HG03103 (cell line): ENCODE measurements at regions not wholly inside any gene's neighbourhood (a gene's known extent, or its start where the extent isn't known, plus 50 kb on each side); places are given as distances from the start of the nearest gene placed in this dataset.

Experiments
- ATAC-seq: cut with Tn5 transposase; IDR thresholded peaks from one replicate; pipeline ENCODE4 v1.9.1; 2021; ENCODE audit warnings: low read depth; ENCODE audit not compliant: unreplicated experiment

GRCh38 chr11:116210663-116211062 is 562.1 kb downstream of the BUD13 start:
- ATAC-seq = no peak

- ATAC-seq = no peak
Measured at GRCh38 chr11:116209255-116209654, 563.5 kb downstream of the BUD13 start.

- ATAC-seq = no peak
Measured at GRCh38 chr11:116207421-116208141, 565.2 kb downstream of the BUD13 start.

GRCh38 chr11:116207019-116207418 is 565.8 kb downstream of the BUD13 start:
- ATAC-seq = no peak

GRCh38 chr11:116202922-116203321 is 569.9 kb downstream of the BUD13 start:
- no peak for ATAC-seq

DNA sequence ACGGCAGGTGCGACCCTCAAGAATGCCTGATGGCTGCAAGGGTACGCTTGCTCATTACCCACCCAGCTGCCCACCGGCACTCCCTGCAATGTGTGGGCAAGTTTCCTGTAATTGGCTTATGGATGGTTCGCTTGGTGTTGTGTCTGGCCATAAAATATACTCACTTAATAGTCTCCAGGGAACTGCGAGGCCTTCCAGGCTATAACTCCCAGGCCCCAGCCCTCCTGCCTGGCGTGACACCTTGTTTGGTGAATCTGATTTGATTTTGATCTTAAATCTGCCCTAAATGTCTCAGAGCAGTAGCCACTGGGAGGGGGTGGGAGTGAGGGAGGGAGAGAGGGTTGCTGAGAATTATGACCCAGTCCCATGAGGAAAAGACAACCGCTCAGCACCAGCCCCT is 572.2 kb downstream of the BUD13 start:
- ATAC-seq = no peak

GRCh38 chr11:116199182-116199581 is 573.6 kb downstream of the BUD13 start:
- no peak for ATAC-seq

- ATAC-seq = no peak
Measured at GRCh38 chr11:116194156-116194904, 578.5 kb downstream of the BUD13 start.

DNA sequence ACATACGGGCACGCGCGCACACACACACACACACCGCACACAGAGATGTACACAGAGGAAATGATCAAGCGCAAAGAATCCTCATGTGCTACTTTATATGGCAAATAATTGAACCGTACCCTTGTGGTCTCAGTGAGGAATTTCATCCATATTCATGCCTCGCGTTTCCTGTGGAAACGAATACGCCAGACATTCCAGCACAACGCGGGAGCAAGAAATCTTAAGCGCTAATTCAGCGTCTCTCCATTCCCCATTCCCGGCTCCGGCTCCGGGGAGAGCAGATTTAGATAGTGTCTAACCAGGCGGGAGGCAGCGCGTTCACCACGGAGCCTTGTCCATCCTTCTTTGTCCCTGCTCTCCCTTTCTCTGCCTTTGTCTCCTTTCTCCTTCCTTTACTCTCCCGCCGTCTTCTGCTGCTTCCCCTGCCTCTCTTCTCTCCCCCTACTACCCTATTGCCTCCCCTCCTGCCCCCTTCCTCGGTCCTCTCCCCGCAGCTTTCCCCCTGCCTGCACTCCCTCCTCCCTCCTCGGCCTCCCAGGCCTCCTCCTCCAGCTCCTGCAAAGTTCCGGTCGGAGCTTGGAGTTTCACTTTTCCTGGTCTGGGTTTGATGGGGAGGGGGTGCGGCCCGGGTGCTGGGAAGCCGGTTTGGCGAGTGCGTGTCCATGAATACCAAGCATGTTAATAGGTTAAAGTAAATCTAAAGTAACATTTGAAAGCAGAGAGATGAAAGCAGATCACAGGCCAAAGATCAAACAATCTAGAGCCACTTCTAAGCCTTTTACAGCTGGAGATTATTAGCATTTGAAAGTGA is 579.3 kb downstream of the BUD13 start:
- ATAC-seq = no peak

DNA sequence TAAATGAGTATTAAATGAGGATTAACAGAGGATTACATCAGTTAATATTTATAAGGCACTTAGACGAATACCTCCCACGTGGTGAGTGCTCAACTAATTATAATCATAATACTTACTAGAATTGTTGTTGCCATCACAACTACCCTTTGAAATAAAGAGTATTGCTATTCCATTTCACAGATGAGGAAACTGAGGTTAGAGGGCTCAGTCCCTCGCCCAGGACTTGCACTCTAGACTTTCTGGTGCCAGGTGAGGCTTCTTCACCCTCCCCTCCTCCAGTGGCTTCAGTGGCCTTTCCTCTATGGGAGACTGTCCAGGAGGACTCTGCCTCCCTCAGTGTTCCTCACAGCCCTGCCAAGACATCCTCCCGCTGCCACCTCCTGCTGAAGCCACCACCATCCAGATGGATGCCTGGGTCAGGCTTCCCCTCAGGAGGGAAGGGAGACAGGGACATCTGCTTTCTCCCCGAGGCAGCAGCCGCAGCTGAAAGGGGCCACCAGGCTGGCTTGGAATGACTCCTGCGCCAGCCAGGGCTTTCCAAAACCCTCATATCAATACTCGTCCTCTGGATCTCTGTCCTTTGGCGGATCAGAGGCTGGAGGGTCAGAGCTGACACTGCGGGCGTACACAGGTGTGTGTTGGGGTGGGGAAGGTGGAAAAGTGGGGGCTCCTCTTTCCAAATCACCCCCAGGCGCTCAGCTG is 580.1 kb downstream of the BUD13 start:
- ATAC-seq = no peak

DNA sequence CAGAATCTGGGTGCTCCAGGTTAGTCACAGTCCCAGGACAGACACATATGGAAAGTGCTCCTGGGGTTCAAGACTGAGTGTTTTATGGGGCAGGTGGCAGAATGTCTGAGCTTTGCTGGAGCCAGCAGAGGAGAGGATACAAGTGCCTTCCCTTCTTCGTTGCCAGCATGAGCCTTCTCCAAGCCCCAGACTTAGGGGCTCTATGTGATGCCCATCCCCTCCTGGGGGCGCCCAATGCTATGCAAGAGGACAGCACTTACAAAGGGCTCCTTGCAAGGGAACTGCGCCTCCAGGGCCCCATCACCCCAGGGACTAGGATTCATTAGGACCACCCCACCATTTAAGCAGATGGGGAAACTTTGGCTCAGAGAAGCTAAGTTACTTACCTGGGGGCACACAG is 581.9 kb downstream of the BUD13 start:
- no peak for ATAC-seq

DNA sequence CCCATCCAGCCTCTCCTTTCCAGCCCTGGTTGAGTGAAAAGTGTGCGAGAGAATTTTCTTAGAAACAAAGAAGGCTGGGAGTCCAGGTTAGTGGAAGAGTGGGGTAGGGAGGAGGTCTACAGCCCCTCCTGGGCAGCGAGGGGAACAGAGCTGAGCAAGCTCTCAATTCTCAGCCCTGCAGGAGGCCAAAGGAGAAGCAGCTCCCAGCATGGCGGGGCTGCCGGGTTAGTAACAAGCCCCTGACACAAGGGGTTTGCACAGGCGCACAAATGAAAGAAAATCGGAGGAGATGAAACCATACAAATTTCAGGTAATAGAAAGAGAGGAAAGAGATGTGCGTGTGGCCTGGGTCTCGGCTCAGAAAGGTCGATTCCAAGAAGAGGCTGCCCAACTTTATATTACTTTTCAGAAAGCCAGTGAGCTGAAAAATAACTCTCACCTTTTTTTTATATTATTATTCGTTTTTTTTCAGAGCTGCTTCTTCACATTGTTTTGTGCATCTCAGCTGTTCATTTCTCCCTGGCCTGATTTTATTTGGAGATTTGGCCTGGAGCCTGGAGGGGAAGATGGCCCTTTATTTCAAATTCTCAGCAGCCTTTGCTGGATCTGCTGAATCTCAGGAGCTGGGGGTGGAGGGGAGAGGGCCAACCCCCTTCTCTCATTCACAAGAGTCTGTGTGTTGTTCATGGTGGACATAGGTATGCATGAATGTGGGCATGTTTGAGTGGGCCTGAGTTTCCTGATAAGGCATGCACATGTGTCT is 583.2 kb downstream of the BUD13 start:
- no peak for ATAC-seq

- no peak for ATAC-seq
Measured at GRCh38 chr11:116188350-116188749, 584.4 kb downstream of the BUD13 start.

DNA sequence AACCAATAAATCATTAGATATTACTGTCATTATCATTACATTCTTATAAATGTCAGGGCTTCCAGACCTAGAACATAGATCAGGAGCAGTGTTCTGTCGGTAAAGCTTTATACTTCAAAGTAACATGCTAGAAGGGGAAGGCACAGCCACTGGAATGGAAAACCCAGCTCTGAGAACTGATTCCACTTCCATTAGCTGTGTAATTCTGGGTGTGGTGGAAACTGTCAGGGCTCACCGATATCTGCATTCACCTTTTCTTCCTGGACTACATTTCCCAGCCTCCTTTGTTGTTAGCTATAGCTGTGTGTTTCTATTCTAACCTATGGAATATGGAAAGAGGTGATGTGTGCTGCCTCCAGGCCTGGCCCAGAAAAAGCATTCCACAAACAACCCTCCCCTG is 585.8 kb downstream of the BUD13 start:
- no peak for ATAC-seq

GRCh38 chr11:116185551-116185950 is 587.2 kb downstream of the BUD13 start:
- ATAC-seq = no peak

GRCh38 chr11:116184763-116185162 is 588.0 kb downstream of the BUD13 start:
- ATAC-seq = no peak

DNA sequence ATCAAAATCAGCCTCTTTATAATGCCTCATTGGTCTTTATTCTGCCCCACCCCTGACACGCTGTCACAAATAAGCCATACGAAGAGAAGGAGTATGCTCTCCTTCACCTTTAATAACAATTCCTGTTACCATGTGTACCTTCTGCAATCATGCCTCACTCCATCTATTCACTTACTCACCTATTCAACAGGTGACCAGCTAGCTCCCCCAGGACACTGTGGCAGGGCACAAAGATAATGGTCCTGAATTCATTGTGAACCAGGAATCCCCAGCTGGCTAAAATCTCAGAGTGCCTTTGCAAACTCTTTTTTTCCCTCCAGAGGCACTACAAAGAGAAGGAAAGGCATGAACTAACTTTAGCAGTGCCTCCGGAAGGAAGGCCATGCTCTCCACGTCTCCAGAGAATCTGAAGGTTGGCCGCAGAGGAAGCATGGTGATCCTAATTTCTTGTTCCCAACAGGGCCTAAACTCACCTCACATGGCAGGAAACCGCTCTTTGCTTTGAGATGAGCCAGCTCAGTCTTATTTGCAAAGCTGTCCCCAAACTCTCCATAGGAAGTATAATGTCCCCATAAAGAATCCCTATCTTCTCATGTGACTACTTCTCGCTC is 590.3 kb downstream of the BUD13 start:
- ATAC-seq = no peak

- no peak for ATAC-seq
Measured at GRCh38 chr11:116180806-116181600, 591.8 kb downstream of the BUD13 start.

DNA sequence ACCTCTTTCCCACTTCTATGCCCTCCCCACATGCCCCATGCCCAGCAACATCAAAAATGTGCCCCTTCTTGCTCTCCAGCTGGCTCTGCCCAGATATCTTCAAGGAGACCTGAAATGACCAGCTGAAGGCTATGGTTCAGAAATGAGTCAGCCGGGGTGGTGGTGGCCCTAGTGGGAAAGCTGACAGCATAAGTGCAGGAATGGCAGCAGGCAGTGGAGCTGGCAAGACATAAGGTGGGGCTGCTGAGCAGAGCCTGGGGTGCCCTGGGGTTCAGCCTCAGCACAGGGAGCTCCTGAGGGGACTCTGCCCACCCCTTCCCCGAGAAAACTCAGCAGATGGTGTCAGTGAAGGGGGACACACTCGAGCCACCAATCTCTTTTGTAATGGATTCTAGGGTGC is 593.4 kb downstream of the BUD13 start:
- ATAC-seq = no peak
